OCI-LY1 (cell line): ENCODE measurements at regions not wholly inside any gene's neighbourhood (a gene's known extent, or its start where the extent isn't known, plus 50 kb on each side); places are given as distances from the start of the nearest gene placed in this dataset.

ENCODE experiments used
- H2AFZ ChIP-seq: fragments of 200-600 bp; sonication (generic), shearing (Covaris generic); 2 replicates; pipeline ENCODE4 v1.6.0; 2014; ENCODE audit warnings: antibody characterized with exemption, mild to moderate bottlenecking, low read length
- H3F3A ChIP-seq: fragments of 200-600 bp; sonication (generic), shearing (Covaris generic); 2 replicates; pipeline ENCODE4 v1.6.0; 2014; ENCODE audit warnings: mild to moderate bottlenecking, antibody characterized with exemption, low read length, moderate library complexity; ENCODE audit not compliant: insufficient read depth
- H3K27ac ChIP-seq: fragments of 200-600 bp; sonication (generic); 2 replicates; pipeline ENCODE4 v1.5.1; 2014; ENCODE audit warnings: low read length, mixed run types, mild to moderate bottlenecking, low read depth; ENCODE audit not compliant: poor library complexity, severe bottlenecking
- H3K27me3 ChIP-seq: fragments of 200-600 bp; sonication (generic); 2 replicates; pipeline ENCODE4 v1.6.0; 2014; ENCODE audit warnings: antibody characterized with exemption, mild to moderate bottlenecking, low read length, moderate library complexity; ENCODE audit not compliant: insufficient read depth
- H3K36me3 ChIP-seq: fragments of 200-600 bp; sonication (generic); 2 replicates; pipeline ENCODE4 v1.6.1; 2014; ENCODE audit warnings: mild to moderate bottlenecking, antibody characterized with exemption, low read length, moderate library complexity, mixed read lengths; ENCODE audit not compliant: insufficient read depth
- H3K4me1 ChIP-seq: fragments of 200-600 bp; sonication (generic); 2 replicates; pipeline ENCODE4 v1.5.1; 2014; ENCODE audit warnings: mild to moderate bottlenecking, low read length, moderate library complexity; ENCODE audit not compliant: insufficient read depth, severe bottlenecking
- H3K4me2 ChIP-seq: fragments of 200-600 bp; sonication (generic), shearing (Covaris generic); 2 replicates; pipeline ENCODE4 v1.6.1; 2014; ENCODE audit warnings: low read length
- H3K4me3 ChIP-seq: fragments of 200-600 bp; sonication (generic); 2 replicates; pipeline ENCODE4 v1.5.1; 2014; ENCODE audit warnings: low read length, low read depth, mild to moderate bottlenecking, mixed read lengths; ENCODE audit not compliant: poor library complexity, severe bottlenecking
- H3K79me2 ChIP-seq: fragments of 200-600 bp; shearing (Covaris generic); 2 replicates; pipeline ENCODE4 v1.6.1; 2016; ENCODE audit warnings: mixed run types, low read length, mixed read lengths; ENCODE audit not compliant: insufficient read depth
- H3K9ac ChIP-seq: fragments of 200-600 bp; sonication (generic), shearing (Covaris generic); 2 replicates; pipeline ENCODE4 v1.6.1; 2014; ENCODE audit warnings: mild to moderate bottlenecking, low read length, mixed read lengths
- H3K9me2 ChIP-seq: fragments of 200-600 bp; sonication (generic), shearing (Covaris generic); 2 replicates; pipeline ENCODE4 v1.6.1; 2014; ENCODE audit warnings: low read depth, mild to moderate bottlenecking, low read length, mixed read lengths
- H3K9me3 ChIP-seq: fragments of 200-600 bp; shearing (Covaris generic); 2 replicates; pipeline ENCODE4 v1.6.1; 2014; ENCODE audit warnings: low read length, mixed read lengths
- H4K20me1 ChIP-seq: fragments of 200-600 bp; sonication (generic), shearing (Covaris generic); 2 replicates; pipeline ENCODE4 v1.6.0; 2016; ENCODE audit warnings: mild to moderate bottlenecking, low read length; ENCODE audit not compliant: insufficient read depth
- CTCF ChIP-seq: fragments of 200-600 bp; sonication (generic), shearing (Covaris generic); IDR thresholded peaks from 2 replicates; pipeline ENCODE4 v1.5.1; 2017; ENCODE audit warnings: mild to moderate bottlenecking, antibody characterized with exemption, low read length, moderate library complexity, mixed read lengths
- EZH2 ChIP-seq: fragments of 200-600 bp; sonication (generic), shearing (Covaris generic); IDR thresholded peaks from 2 replicates; pipeline ENCODE4 v1.8.0; 2017; ENCODE audit warnings: borderline replicate concordance, mixed run types, mild to moderate bottlenecking, antibody characterized with exemption, low read length, moderate library complexity, mixed read lengths

GRCh38 chr3:90007778-90008499 is 900.5 kb downstream of the EPHA3 start:
- Histone ChIP-seq H3K36me3 (no peaks in the 10 kb centered on the region), H3K9me3 (no peaks in the 10 kb centered on the region), H3K79me2 (no peaks in the 10 kb centered on the region), H2AFZ (no peak overlapping the region), H3K27ac (no peak overlapping the region), H3K27me3 (no peaks in the 10 kb centered on the region), H3K9ac (no peak overlapping the region), H3F3A (no peaks in the 10 kb centered on the region), H4K20me1 (no peaks in the 10 kb centered on the region), H3K4me2 (no peak overlapping the region), H3K9me2 (no peaks in the 10 kb centered on the region), H3K4me1 (no peaks in the 10 kb centered on the region), H3K4me3 (no peak overlapping the region)
- no peak for TF ChIP-seq CTCF
- TF ChIP-seq EZH2, result no peak

GRCh38 chr3:90010341-90010740 is 902.9 kb downstream of the EPHA3 start:
- Histone ChIP-seq H3F3A (no peaks in the 10 kb centered on the region), H3K27me3 (no peaks in the 10 kb centered on the region), H2AFZ (no peak overlapping the region), H3K9me3 (no peaks in the 10 kb centered on the region), H3K9ac (no peak overlapping the region), H3K79me2 (no peaks in the 10 kb centered on the region), H4K20me1 (no peaks in the 10 kb centered on the region), H3K4me2 (no peak overlapping the region), H3K36me3 (no peaks in the 10 kb centered on the region), H3K27ac (no peak overlapping the region), H3K4me1 (no peaks in the 10 kb centered on the region), H3K4me3 (no peak overlapping the region), H3K9me2 (no peaks in the 10 kb centered on the region)
- TF ChIP-seq CTCF (no peak), EZH2 (no peak)

DNA sequence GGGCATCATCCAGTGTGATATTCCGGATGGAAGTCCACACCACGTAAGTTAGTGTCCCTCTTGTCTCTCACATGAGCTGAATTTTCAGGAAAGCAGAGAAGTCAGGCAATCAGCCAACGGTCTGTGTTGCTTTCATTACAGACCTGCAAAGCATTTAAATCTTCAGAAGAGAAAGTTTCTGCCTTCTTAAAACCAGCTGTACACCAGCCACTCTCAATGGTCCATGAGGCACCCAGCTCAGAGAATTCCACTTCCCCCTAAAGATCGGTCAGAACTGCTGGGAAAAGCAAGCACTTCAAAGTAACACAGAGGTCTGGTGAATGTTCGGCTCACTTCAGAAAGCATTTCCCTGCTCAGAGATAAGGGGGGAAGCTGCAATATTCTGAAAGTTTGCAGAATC is 903.7 kb downstream of the EPHA3 start:
- Histone ChIP-seq H3K4me1 (no peaks in the 10 kb centered on the region), H3K9me2 (no peaks in the 10 kb centered on the region), H2AFZ (no peak overlapping the region), H3K4me3 (no peak overlapping the region), H3K27me3 (no peaks in the 10 kb centered on the region), H3K36me3 (no peaks in the 10 kb centered on the region), H4K20me1 (no peaks in the 10 kb centered on the region), H3F3A (no peaks in the 10 kb centered on the region), H3K9me3 (no peaks in the 10 kb centered on the region), H3K79me2 (no peaks in the 10 kb centered on the region), H3K4me2 (no peak overlapping the region), H3K27ac (no peak overlapping the region), H3K9ac (no peak overlapping the region)
- TF ChIP-seq CTCF (no peak), EZH2 (no peak)
